ENCODE measurements at regions not wholly inside any gene's neighbourhood (a gene's known extent, or its start where the extent isn't known, plus 50 kb on each side); places are given as distances from the start of the nearest gene placed in this dataset.

GRCh38 chr4:60189286-60189685 lies 1010.8 kb upstream of the ADGRL3 start:
- no peak for TF ChIP-seq POLR2A (IDR thresholded peaks at IDR 0.05)
- no peak for TF ChIP-seq CTCF (IDR thresholded peaks at IDR 0.05)
- TF ChIP-seq EP300 (IDR thresholded peaks at IDR 0.05): no peak
- TF ChIP-seq POLR2AphosphoS5 (IDR thresholded peaks at IDR 0.05): no peak

Measured in sigmoid colon (tissue), 4 donors.